ENCODE measurements at regions not wholly inside any gene's neighbourhood (a gene's known extent, or its start where the extent isn't known, plus 50 kb on each side); places are given as distances from the start of the nearest gene placed in this dataset.

DNA sequence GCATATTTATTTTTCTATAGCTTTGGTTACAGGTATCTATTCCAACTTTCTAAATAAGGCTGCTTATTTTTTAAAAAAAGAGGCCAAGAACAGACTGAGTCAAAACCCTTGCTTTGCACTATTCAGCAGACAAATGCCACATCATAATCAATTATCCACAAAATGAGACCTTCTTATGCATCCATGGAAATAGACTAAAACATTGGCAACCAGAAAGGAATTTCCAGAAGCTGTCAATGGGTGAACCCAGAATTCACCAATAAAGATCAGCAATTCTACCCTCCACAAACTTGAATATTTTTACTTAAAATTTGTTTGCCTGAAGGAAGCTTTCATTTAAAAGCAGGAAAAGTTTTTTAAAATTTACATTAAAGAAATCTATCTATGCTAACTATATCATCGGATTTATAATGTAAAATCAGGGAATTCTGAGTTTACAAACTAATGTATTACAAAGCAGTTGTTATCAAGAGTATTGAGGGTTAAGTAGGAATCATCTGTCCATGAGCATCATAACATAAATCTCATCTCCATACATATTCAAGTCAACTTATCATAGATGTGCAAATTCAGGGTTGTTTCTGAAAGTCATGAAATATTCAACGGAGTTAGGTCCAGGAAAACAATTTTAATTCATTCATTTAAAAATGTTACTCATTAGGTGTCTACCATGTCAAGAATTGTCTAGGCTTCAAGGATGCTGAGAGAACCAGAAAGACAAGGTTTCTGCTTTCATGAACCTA lies 548.0 kb downstream of the SATB2 start:
- TF ChIP-seq, protein P1, sequence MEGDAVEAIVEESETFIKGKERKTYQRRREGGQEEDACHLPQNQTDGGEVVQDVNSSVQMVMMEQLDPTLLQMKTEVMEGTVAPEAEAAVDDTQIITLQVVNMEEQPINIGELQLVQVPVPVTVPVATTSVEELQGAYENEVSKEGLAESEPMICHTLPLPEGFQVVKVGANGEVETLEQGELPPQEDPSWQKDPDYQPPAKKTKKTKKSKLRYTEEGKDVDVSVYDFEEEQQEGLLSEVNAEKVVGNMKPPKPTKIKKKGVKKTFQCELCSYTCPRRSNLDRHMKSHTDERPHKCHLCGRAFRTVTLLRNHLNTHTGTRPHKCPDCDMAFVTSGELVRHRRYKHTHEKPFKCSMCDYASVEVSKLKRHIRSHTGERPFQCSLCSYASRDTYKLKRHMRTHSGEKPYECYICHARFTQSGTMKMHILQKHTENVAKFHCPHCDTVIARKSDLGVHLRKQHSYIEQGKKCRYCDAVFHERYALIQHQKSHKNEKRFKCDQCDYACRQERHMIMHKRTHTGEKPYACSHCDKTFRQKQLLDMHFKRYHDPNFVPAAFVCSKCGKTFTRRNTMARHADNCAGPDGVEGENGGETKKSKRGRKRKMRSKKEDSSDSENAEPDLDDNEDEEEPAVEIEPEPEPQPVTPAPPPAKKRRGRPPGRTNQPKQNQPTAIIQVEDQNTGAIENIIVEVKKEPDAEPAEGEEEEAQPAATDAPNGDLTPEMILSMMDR (conservative IDR thresholded peaks at IDR 0.05; ENCODE audit: low read depth, low read length) = no peak
- no peak for TF ChIP-seq EZH2 (IDR thresholded peaks at IDR 0.05; ENCODE audit: borderline replicate concordance, low read depth, low read length, poor library complexity, severe bottlenecking)

All from A673 (cell line).